GM12892 (cell line): ENCODE measurements at regions not wholly inside any gene's neighbourhood (a gene's known extent, or its start where the extent isn't known, plus 50 kb on each side); places are given as distances from the start of the nearest gene placed in this dataset.

Source experiments
- POLR2A ChIP-seq: IDR thresholded peaks from 2 replicates; pipeline ENCODE4 v1.6.1; 2011; ENCODE audit warnings: low read depth, low read length, control low read depth
- TAF1 ChIP-seq: IDR thresholded peaks from 2 replicates; pipeline ENCODE4 v1.6.1; 2011; ENCODE audit warnings: low read depth, mild to moderate bottlenecking, control low read depth, low read length, borderline replicate concordance

- TF ChIP-seq TAF1 (no peak), POLR2A (no peak)
Measured at GRCh38 chr5:171648279-171649074, 137.1 kb upstream of the SMIM23 start.
